ENCODE measurements at regions not wholly inside any gene's neighbourhood (a gene's known extent, or its start where the extent isn't known, plus 50 kb on each side); places are given as distances from the start of the nearest gene placed in this dataset.

GRCh38 chr2:6769346-6769745 lies 96.4 kb downstream of the CMPK2 start:
- TF ChIP-seq CTCF (conservative IDR thresholded peaks at IDR 0.05; ENCODE audit: control insufficient read depth, insufficient read depth, low read depth, low read length) = no peak
- DNase-seq (ENCODE audit: low read depth) = no peak
- H3K4me3 ChIP-seq (ENCODE audit: control insufficient read depth, low read depth, low read length) = no peak overlapping the region

GRCh38 chr2:6770006-6770405 lies 95.7 kb downstream of the CMPK2 start:
- H3K4me3 ChIP-seq (ENCODE audit: control insufficient read depth, low read depth, low read length) = no peak overlapping the region
- no peak for TF ChIP-seq CTCF (conservative IDR thresholded peaks at IDR 0.05; ENCODE audit: control insufficient read depth, insufficient read depth, low read depth, low read length)
- DNase-seq (ENCODE audit: low read depth) = no peak

GRCh38 chr2:6771634-6772611 lies 93.8 kb downstream of the CMPK2 start:
- no peak for TF ChIP-seq CTCF (conservative IDR thresholded peaks at IDR 0.05; ENCODE audit: control insufficient read depth, insufficient read depth, low read depth, low read length)
- no peak overlapping the region for H3K4me3 ChIP-seq (ENCODE audit: control insufficient read depth, low read depth, low read length)
- no peak for DNase-seq (ENCODE audit: low read depth)

- peak; percentile 74 for TF ChIP-seq CTCF (conservative IDR thresholded peaks at IDR 0.05; ENCODE audit: control insufficient read depth, insufficient read depth, low read depth, low read length)
- no peak overlapping the region for H3K4me3 ChIP-seq (ENCODE audit: control insufficient read depth, low read depth, low read length)
- DNase-seq (ENCODE audit: low read depth) = peak; percentile 10
Observed at GRCh38 chr2:6773007-6773693, 92.6 kb downstream of the CMPK2 start.

GRCh38 chr2:6773694-6774044 lies 92.0 kb downstream of the CMPK2 start:
- no peak for DNase-seq (ENCODE audit: low read depth)
- no peak overlapping the region for H3K4me3 ChIP-seq (ENCODE audit: control insufficient read depth, low read depth, low read length)
- no peak for TF ChIP-seq CTCF (conservative IDR thresholded peaks at IDR 0.05; ENCODE audit: control insufficient read depth, insufficient read depth, low read depth, low read length)

GRCh38 chr2:6776125-6776524 lies 89.6 kb downstream of the CMPK2 start:
- TF ChIP-seq CTCF (conservative IDR thresholded peaks at IDR 0.05; ENCODE audit: control insufficient read depth, insufficient read depth, low read depth, low read length) = no peak
- no peak for DNase-seq (ENCODE audit: low read depth)
- no peak overlapping the region for H3K4me3 ChIP-seq (ENCODE audit: control insufficient read depth, low read depth, low read length)
